GM12892 (cell line): ENCODE measurements at regions not wholly inside any gene's neighbourhood (a gene's known extent, or its start where the extent isn't known, plus 50 kb on each side); places are given as distances from the start of the nearest gene placed in this dataset.

ENCODE experiments used
- DNase-seq: peaks from one replicate; pipeline ENCODE4 v3.0.0; 2011; ENCODE audit not compliant: insufficient read length
- FAIRE-seq: peaks from 2 replicates; lab custom pipeline; 2011; peaks lifted over from hg19 to GRCh38; lab: Jason Lieb, UNC
- POLR2A ChIP-seq: IDR thresholded peaks from 2 replicates; pipeline ENCODE4 v1.6.1; 2011; ENCODE audit warnings: low read depth, low read length, control low read depth
- POLR2AphosphoS5 ChIP-seq: IDR thresholded peaks from 2 replicates; pipeline ENCODE4 v1.6.1; 2011; ENCODE audit warnings: low read depth, low read length, control low read depth
- TAF1 ChIP-seq: IDR thresholded peaks from 2 replicates; pipeline ENCODE4 v1.6.1; 2011; ENCODE audit warnings: low read depth, mild to moderate bottlenecking, control low read depth, low read length, borderline replicate concordance

DNA sequence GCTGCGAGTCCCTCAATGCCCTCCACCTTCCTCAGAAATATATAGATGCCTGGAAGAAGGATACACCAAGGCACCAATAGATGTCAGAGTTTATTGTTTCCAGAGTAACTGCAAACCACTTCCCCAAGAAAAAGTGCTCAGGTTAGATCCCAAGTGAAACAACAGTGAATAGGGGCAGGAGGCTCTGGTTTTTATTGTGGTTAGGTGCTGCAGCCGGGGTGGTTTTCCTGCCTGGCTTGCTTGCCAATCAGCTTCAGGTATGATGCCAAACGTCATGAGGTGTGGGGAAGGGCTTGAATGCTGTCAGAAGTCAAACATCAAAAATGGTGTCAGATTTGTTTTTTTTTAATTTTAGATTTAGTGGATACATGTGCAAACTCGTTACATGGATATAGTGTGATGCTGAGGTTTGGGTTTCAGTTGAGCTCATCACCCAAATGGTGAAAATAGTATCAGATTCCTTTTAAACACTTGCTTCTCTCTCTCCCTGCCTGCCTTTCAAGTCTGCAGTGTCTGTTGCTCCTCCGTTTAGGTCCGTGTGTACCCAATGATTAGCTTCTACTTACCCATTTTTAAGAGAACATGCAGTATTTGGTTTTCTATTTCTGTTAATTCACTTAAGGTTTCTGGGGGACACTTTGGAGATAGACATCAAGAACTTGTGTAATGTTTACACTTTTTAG, 1317.0 kb downstream of the MRPL39 start:
- DNase-seq (no peak), FAIRE-seq (no peak)
- TF ChIP-seq TAF1, result no peak
- TF ChIP-seq POLR2AphosphoS5, result no peak
- no peak for TF ChIP-seq POLR2A

DNA sequence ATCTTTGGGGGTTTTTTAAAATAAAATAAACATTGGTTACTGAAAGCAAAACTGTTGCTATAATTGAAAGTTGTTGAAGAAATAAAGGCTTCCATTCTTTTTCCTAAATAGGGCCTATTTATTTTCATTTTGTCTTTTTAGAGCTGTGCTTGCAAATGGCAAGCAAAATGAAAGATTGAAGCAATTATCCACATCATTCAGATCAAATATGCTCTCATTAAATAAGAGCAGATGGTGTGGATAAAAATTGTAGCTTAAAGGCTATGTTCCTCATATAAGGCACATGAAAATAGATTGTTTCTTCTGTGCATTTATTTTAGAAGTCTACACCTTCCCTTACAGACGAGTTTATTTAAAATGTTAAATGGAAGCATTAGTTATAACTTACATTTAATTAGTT, 1317.7 kb downstream of the MRPL39 start:
- DNase-seq, result no peak
- no peak for FAIRE-seq
- no peak for TF ChIP-seq POLR2A
- TF ChIP-seq POLR2AphosphoS5, result no peak
- no peak for TF ChIP-seq TAF1

DNA sequence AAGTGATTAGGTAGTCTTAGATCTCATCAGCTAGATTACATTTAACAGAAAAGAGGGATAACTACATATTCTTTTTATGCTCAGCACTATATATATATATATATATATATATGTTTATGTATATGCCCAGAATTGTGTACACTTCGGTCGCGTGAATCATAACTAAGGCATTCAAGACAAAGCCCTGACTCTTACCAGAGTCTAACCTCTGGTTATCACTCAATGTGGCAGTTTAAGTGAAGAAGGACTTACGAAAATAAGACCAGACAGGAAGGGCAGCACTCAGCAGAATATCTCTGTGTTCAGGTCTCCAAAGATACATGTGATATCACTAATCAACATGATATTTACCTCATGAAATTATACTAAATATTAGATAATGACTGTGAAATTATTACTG, 1326.7 kb downstream of the MRPL39 start:
- no peak for FAIRE-seq
- TF ChIP-seq TAF1 (no peak), POLR2A (no peak), POLR2AphosphoS5 (no peak)
- DNase-seq, result no peak

DNA sequence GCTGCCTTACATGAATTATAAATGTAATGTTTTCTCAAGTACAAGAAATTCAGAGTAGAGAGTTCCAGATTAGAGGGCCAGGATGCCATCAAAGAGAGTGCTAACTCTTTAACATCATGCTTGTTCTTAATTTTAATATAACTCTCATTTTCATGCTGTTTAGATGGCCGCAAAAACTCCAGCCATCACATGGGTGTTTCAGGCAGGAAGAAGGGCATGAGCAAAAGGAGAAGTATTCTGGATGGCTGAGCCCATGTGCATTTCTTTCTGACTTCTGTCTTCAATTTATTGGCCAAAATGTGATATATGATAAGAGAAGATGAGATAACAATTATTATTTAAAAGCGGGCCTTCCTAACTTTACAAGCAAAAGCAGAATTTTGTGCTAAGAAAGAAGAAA, 1328.6 kb downstream of the MRPL39 start:
- FAIRE-seq (no peak), DNase-seq (no peak)
- TF ChIP-seq POLR2AphosphoS5, result no peak
- no peak for TF ChIP-seq TAF1
- no peak for TF ChIP-seq POLR2A

DNA sequence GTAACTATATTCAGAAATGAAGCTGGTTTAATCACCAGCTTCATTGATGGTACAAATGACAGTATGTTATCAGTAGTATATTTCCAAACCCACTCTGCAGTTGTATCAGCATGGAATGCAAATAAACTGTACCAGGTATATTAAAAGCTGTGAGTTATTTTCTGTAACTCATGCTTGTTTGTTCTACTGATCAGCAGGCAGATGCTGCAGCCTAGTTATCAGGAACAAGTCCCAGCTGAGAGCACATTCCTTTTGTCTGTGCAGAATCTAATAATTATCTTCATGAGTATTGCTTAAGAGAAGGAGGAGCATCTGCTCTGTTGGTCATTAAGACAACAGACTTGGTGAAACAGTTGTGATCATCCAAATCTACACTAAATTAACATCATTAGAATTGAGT, 1331.1 kb downstream of the MRPL39 start:
- no peak for DNase-seq
- no peak for TF ChIP-seq POLR2AphosphoS5
- no peak for TF ChIP-seq TAF1
- TF ChIP-seq POLR2A, result no peak
- no peak for FAIRE-seq

DNA sequence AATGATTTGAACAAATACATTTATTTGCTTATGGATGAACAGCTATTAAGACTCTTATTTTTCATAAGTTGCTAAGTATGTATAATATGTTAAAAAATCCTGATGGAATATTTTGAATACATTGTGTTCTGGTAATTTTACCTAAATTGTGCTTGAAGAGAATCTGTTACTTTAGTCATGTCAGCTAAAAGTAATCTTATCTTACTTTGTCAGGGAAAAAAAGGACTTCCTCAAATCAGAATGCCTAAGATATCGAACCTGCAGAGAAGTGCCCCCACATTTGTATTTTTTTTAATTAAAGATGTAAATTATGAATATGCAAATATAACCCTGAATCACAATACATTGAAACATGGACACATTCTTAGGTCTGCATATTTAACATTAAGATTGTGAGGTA, 1331.7 kb downstream of the MRPL39 start:
- no peak for FAIRE-seq
- TF ChIP-seq TAF1 (no peak), POLR2A (no peak), POLR2AphosphoS5 (no peak)
- DNase-seq, result no peak

DNA sequence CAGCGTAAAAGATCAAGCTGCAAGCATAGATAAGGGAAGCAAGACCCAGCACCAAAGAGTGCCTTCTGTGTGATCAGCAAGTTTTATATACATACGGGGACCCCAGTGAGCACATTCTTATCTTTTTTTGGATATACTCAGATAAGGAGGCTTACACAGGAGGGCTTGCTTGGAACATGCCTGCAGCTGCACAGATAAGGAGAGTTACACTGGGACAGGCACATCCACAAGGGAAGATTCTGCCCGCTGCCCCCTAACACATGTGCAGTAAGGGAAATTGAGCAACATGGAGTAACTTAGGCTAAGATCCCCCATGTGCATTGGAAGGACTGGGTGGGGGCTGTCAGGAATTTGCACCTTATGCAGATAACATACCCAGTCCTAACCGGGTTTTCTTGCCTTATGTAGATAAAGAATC, 1334.8 kb downstream of the MRPL39 start:
- FAIRE-seq, result no peak
- DNase-seq, result no peak
- TF ChIP-seq POLR2A (no peak), TAF1 (no peak), POLR2AphosphoS5 (no peak)

DNA sequence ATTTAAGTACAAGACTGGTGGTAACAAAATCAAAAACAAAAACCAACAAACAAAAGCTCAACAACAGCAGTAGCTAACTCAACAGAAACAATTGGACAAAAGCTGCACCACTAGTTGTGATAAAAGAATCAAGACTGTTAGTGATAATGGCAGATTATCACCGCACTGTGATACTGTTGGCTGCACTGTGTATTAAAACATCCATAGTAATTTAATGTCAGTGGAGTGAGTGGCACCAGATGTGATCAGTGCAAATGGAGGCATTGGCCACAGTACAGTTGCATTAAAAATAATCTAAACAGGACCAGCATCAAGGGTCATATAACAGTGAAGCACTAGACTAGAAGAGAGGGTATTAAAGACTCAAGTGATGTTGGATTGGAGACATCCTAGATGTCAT, 1341.3 kb downstream of the MRPL39 start:
- FAIRE-seq, result no peak
- DNase-seq, result no peak
- TF ChIP-seq POLR2AphosphoS5, result no peak
- no peak for TF ChIP-seq POLR2A
- no peak for TF ChIP-seq TAF1

DNA sequence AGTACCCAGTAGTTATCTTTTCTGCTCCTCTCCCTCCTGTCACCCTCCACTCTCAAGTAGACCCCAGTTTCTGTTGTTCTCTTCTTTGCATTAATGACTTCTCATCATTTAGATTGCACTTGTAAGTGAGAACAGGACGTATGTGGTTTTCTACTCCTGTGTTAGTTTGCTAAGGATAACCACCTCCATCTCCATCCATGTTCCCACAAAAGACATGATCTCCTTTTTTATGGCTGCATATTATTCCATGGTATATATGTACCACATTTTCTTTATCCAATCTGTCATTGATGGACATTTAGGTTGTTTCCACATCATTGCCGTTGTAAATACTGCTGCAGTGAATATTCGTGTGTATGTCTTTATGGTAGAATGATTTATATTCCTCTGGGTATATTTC, 1346.5 kb downstream of the MRPL39 start:
- DNase-seq (no peak), FAIRE-seq (peak; percentile 54)
- no peak for TF ChIP-seq POLR2AphosphoS5
- TF ChIP-seq TAF1, result no peak
- TF ChIP-seq POLR2A, result no peak

DNA sequence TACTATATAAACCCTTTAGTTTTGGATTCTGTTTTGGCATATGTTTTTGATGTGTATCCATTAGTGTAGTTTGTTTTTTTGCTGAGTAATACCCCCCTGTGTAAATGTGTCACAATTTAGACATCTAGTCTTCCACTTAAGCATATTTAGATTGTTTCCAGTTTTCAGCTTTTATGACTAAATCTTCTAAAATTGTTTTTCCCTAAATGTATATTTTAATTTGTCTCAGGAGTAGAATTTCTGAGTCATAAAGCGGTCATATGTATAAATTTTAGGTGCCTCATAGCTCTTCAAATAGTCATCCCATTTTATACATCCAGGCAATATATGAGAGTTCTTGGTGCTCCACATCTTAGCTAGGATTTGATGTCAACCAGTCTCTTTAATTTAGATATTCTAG, 1348.0 kb downstream of the MRPL39 start:
- TF ChIP-seq TAF1, result no peak
- no peak for TF ChIP-seq POLR2A
- TF ChIP-seq POLR2AphosphoS5, result no peak
- no peak for FAIRE-seq
- DNase-seq, result no peak

DNA sequence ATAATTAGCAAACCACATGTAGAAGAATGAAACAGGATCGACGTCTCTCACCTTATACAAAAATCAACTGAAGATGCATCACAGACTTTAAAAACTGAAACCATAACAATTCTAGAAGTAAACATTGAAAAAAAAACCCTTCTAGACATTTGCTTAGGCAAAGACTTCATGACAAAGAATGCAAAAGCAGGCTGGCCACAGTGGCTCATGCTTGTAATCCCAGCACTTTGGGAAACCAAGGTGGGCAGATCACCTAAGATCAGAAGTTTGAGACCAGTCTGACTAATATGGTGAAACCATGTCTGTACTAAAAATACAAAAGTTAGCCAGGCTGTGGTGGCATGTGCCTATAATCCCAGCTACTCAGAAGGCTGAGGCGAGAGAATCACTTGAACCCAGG, 1351.7 kb downstream of the MRPL39 start:
- FAIRE-seq (no peak), DNase-seq (no peak)
- TF ChIP-seq POLR2AphosphoS5 (no peak), POLR2A (no peak), TAF1 (no peak)

DNA sequence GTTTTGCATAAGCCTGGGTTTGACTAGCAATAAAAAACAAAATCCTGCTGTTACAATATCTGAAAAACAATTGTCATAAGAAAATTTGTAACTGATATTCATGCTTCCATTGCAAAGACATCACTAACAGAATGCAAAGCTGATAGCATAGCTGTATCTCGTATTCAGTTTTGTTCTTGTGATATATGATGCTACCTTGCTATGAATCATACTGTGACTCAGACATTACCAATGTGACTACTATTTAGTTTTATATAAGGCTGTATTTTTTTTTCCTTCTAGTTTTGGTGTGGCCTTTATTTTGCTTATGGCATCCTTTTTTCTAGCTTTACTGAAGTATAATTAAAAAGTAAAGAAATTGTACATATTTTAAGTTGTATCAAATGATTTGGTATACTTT, 1381.8 kb downstream of the MRPL39 start:
- TF ChIP-seq POLR2A, result no peak
- no peak for TF ChIP-seq TAF1
- TF ChIP-seq POLR2AphosphoS5, result no peak
- DNase-seq (no peak), FAIRE-seq (no peak)

DNA sequence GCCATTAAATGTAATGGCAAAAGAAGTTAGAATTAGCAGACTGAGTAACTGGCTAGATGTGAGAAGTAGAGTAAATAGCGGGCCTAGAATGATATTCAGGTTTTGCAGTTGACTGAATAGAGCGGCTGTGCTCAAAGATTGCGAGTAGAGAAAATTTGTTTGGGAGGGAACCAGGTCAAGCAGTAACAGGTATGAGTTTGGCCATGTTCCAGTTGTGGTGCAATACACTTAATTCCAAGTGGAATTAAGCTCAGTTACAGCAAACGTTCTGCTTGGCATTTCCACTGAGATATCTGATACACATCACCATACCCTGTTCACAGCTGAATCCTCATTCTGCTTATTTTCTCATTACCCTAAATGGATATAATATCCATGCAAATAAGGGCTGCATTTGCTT, 1382.9 kb downstream of the MRPL39 start:
- TF ChIP-seq TAF1 (no peak), POLR2AphosphoS5 (no peak), POLR2A (no peak)
- FAIRE-seq, result no peak
- DNase-seq, result no peak
